GM21528 (cell line): ENCODE measurements at regions not wholly inside any gene's neighbourhood (a gene's known extent, or its start where the extent isn't known, plus 50 kb on each side); places are given as distances from the start of the nearest gene placed in this dataset.
A peak's percentile ranks its signal among the peaks of the same experiment; 100 is the strongest.

Experiments used
- ATAC-seq: cut with Tn5 transposase; IDR thresholded peaks from one replicate; pipeline ENCODE4 v1.9.1; 2021; ENCODE audit warnings: mild to moderate bottlenecking, moderate library complexity; ENCODE audit not compliant: unreplicated experiment, low FRiP score

GRCh38 chr5:42908086-42908485 lies 96.4 kb upstream of the SELENOP start:
- peak; percentile 2 for ATAC-seq

- no peak for ATAC-seq
Observed at GRCh38 chr5:42905827-42906226, 94.1 kb upstream of the SELENOP start.

- no peak for ATAC-seq
Observed at GRCh38 chr5:42900734-42901133, 89.0 kb upstream of the SELENOP start.

GRCh38 chr5:42898760-42899159 lies 87.1 kb upstream of the SELENOP start:
- ATAC-seq: no peak

GRCh38 chr5:42896523-42896922 lies 84.8 kb upstream of the SELENOP start:
- no peak for ATAC-seq

- ATAC-seq: no peak
Observed at GRCh38 chr5:42894057-42894456, 82.4 kb upstream of the SELENOP start.

- peak; percentile 89 for ATAC-seq
Observed at GRCh38 chr5:42889311-42889933, 77.7 kb upstream of the SELENOP start.

- ATAC-seq: no peak
Observed at GRCh38 chr5:42888771-42889170, 77.1 kb upstream of the SELENOP start.

GRCh38 chr5:42887575-42887974 lies 75.9 kb upstream of the SELENOP start:
- no peak for ATAC-seq

- ATAC-seq: no peak
Observed at GRCh38 chr5:42887097-42887496, 75.4 kb upstream of the SELENOP start.

GRCh38 chr5:42886635-42887034 lies 74.9 kb upstream of the SELENOP start:
- ATAC-seq: no peak

- ATAC-seq: no peak
Observed at GRCh38 chr5:42884326-42884725, 72.6 kb upstream of the SELENOP start.

GRCh38 chr5:42881416-42882117 lies 69.9 kb upstream of the SELENOP start:
- ATAC-seq: no peak

GRCh38 chr5:42880496-42881150 lies 68.9 kb upstream of the SELENOP start:
- ATAC-seq: no peak

- ATAC-seq: no peak
Observed at GRCh38 chr5:42879291-42879690, 67.6 kb upstream of the SELENOP start.

- ATAC-seq: no peak
Observed at GRCh38 chr5:42878550-42878949, 66.9 kb upstream of the SELENOP start.

- ATAC-seq: no peak
Observed at GRCh38 chr5:42878041-42878440, 66.3 kb upstream of the SELENOP start.

GRCh38 chr5:42877431-42877830 lies 65.7 kb upstream of the SELENOP start:
- no peak for ATAC-seq

GRCh38 chr5:42876375-42876844 lies 64.7 kb upstream of the SELENOP start:
- ATAC-seq: no peak

GRCh38 chr5:42875785-42876374 lies 64.2 kb upstream of the SELENOP start:
- ATAC-seq: no peak

GRCh38 chr5:42875211-42875610 lies 63.5 kb upstream of the SELENOP start:
- ATAC-seq: no peak
